ENCODE measurements at regions not wholly inside any gene's neighbourhood (a gene's known extent, or its start where the extent isn't known, plus 50 kb on each side); places are given as distances from the start of the nearest gene placed in this dataset.

GRCh38 chr1:204736836-204737235 is 51.3 kb upstream of the LRRN2 start:
- Mint-ChIP-seq H3K9me3 (peaks cover 4% of the 10 kb centered on the region), H3K27ac (ENCODE audit: low read depth) (no peak overlapping the region), H3K27me3 (peaks cover 67% of the 10 kb centered on the region), H3K4me1 (no peaks in the 10 kb centered on the region), H3K36me3 (ENCODE audit: insufficient read depth) (no peaks in the 10 kb centered on the region), H3K4me3 (no peak overlapping the region)
- ATAC-seq (replicated peaks; ENCODE audit: extremely low read depth, poor library complexity, severe bottlenecking) (no peak), DNase-seq (ENCODE audit: low spot score in 2 of 2) (no peak)

- no peak overlapping the region for H3K27ac Mint-ChIP-seq (ENCODE audit: low read depth)
- no peaks in the 10 kb centered on the region for H3K36me3 Mint-ChIP-seq (ENCODE audit: insufficient read depth)
- no peak for DNase-seq (ENCODE audit: low spot score in 2 of 2)
- peaks cover 4% of the 10 kb centered on the region for H3K9me3 Mint-ChIP-seq
- H3K4me1 Mint-ChIP-seq, result no peaks in the 10 kb centered on the region
- H3K27me3 Mint-ChIP-seq, result peaks cover 67% of the 10 kb centered on the region
- ATAC-seq (replicated peaks; ENCODE audit: extremely low read depth, poor library complexity, severe bottlenecking), result no peak
- no peak overlapping the region for H3K4me3 Mint-ChIP-seq
Measured at GRCh38 chr1:204738506-204738905, 53.0 kb upstream of the LRRN2 start.

- Mint-ChIP-seq H3K36me3 (ENCODE audit: insufficient read depth) (no peaks in the 10 kb centered on the region), H3K4me3 (no peak overlapping the region), H3K27me3 (peaks cover 76% of the 10 kb centered on the region), H3K27ac (ENCODE audit: low read depth) (no peak overlapping the region), H3K4me1 (no peaks in the 10 kb centered on the region), H3K9me3 (peaks cover 4% of the 10 kb centered on the region)
- DNase-seq (ENCODE audit: low spot score in 2 of 2) (no peak), ATAC-seq (replicated peaks; ENCODE audit: extremely low read depth, poor library complexity, severe bottlenecking) (no peak)
Measured at GRCh38 chr1:204740354-204740753, 54.8 kb upstream of the LRRN2 start.

GRCh38 chr1:204741440-204741839 is 55.9 kb upstream of the LRRN2 start:
- DNase-seq (ENCODE audit: low spot score in 2 of 2) (no peak), ATAC-seq (replicated peaks; ENCODE audit: extremely low read depth, poor library complexity, severe bottlenecking) (no peak)
- H3K36me3 Mint-ChIP-seq (ENCODE audit: insufficient read depth), result no peaks in the 10 kb centered on the region
- no peaks in the 10 kb centered on the region for H3K4me1 Mint-ChIP-seq
- no peak overlapping the region for H3K27ac Mint-ChIP-seq (ENCODE audit: low read depth)
- H3K9me3 Mint-ChIP-seq, result peaks cover 4% of the 10 kb centered on the region
- H3K27me3 Mint-ChIP-seq, result peaks cover 73% of the 10 kb centered on the region
- no peak overlapping the region for H3K4me3 Mint-ChIP-seq

- Mint-ChIP-seq H3K27ac (ENCODE audit: low read depth) (no peak overlapping the region), H3K27me3 (peaks cover 70% of the 10 kb centered on the region), H3K9me3 (no peaks in the 10 kb centered on the region), H3K36me3 (ENCODE audit: insufficient read depth) (no peaks in the 10 kb centered on the region), H3K4me3 (no peak overlapping the region), H3K4me1 (no peaks in the 10 kb centered on the region)
- DNase-seq (ENCODE audit: low spot score in 2 of 2), result no peak
- ATAC-seq (replicated peaks; ENCODE audit: extremely low read depth, poor library complexity, severe bottlenecking), result no peak
Measured at GRCh38 chr1:204742676-204743251, 57.2 kb upstream of the LRRN2 start.

- H3K27me3 Mint-ChIP-seq, result peaks cover 62% of the 10 kb centered on the region
- H3K4me1 Mint-ChIP-seq, result no peaks in the 10 kb centered on the region
- H3K27ac Mint-ChIP-seq (ENCODE audit: low read depth), result no peak overlapping the region
- no peak overlapping the region for H3K4me3 Mint-ChIP-seq
- H3K36me3 Mint-ChIP-seq (ENCODE audit: insufficient read depth), result no peaks in the 10 kb centered on the region
- ATAC-seq (replicated peaks; ENCODE audit: extremely low read depth, poor library complexity, severe bottlenecking) (no peak), DNase-seq (ENCODE audit: low spot score in 2 of 2) (no peak)
- H3K9me3 Mint-ChIP-seq, result no peaks in the 10 kb centered on the region
Measured at GRCh38 chr1:204744107-204744779, 58.7 kb upstream of the LRRN2 start.

- no peak overlapping the region for H3K4me3 Mint-ChIP-seq
- H3K27me3 Mint-ChIP-seq, result peaks cover 56% of the 10 kb centered on the region
- no peaks in the 10 kb centered on the region for H3K36me3 Mint-ChIP-seq (ENCODE audit: insufficient read depth)
- DNase-seq (ENCODE audit: low spot score in 2 of 2), result peak; percentile 19 to 25
- no peak overlapping the region for H3K27ac Mint-ChIP-seq (ENCODE audit: low read depth)
- no peak for ATAC-seq (replicated peaks; ENCODE audit: extremely low read depth, poor library complexity, severe bottlenecking)
- H3K4me1 Mint-ChIP-seq, result no peaks in the 10 kb centered on the region
- no peaks in the 10 kb centered on the region for H3K9me3 Mint-ChIP-seq
Measured at GRCh38 chr1:204746838-204747442, 61.4 kb upstream of the LRRN2 start.

- Mint-ChIP-seq H3K4me3 (no peak overlapping the region), H3K4me1 (no peaks in the 10 kb centered on the region), H3K27me3 (peaks cover 32% of the 10 kb centered on the region), H3K36me3 (ENCODE audit: insufficient read depth) (no peaks in the 10 kb centered on the region), H3K9me3 (no peaks in the 10 kb centered on the region), H3K27ac (ENCODE audit: low read depth) (no peak overlapping the region)
- ATAC-seq (replicated peaks; ENCODE audit: extremely low read depth, poor library complexity, severe bottlenecking) (no peak), DNase-seq (ENCODE audit: low spot score in 2 of 2) (no peak)
Measured at GRCh38 chr1:204751480-204751879, 65.9 kb upstream of the LRRN2 start.

- Mint-ChIP-seq H3K4me3 (no peak overlapping the region), H3K27me3 (peaks cover 26% of the 10 kb centered on the region), H3K27ac (ENCODE audit: low read depth) (no peak overlapping the region), H3K9me3 (no peaks in the 10 kb centered on the region), H3K4me1 (no peaks in the 10 kb centered on the region), H3K36me3 (ENCODE audit: insufficient read depth) (no peaks in the 10 kb centered on the region)
- ATAC-seq (replicated peaks; ENCODE audit: extremely low read depth, poor library complexity, severe bottlenecking) (no peak), DNase-seq (ENCODE audit: low spot score in 2 of 2) (no peak)
Measured at GRCh38 chr1:204751883-204752687, 66.5 kb upstream of the LRRN2 start.

GRCh38 chr1:204752688-204753040 is 67.1 kb upstream of the LRRN2 start:
- Mint-ChIP-seq H3K27ac (ENCODE audit: low read depth) (no peak overlapping the region), H3K4me3 (no peak overlapping the region), H3K9me3 (no peaks in the 10 kb centered on the region), H3K4me1 (no peaks in the 10 kb centered on the region), H3K36me3 (ENCODE audit: insufficient read depth) (no peaks in the 10 kb centered on the region), H3K27me3 (peaks cover 26% of the 10 kb centered on the region)
- ATAC-seq (replicated peaks; ENCODE audit: extremely low read depth, poor library complexity, severe bottlenecking), result no peak
- no peak for DNase-seq (ENCODE audit: low spot score in 2 of 2)

- H3K4me3 Mint-ChIP-seq, result no peak overlapping the region
- no peak overlapping the region for H3K27ac Mint-ChIP-seq (ENCODE audit: low read depth)
Measured at GRCh38 chr1:204754821-204755220, 69.3 kb upstream of the LRRN2 start.

GRCh38 chr1:204756349-204756748 is 70.8 kb upstream of the LRRN2 start:
- Mint-ChIP-seq H3K27me3 (peaks cover 39% of the 10 kb centered on the region), H3K9me3 (no peaks in the 10 kb centered on the region)

More at GRCh38 chr1:204754821-204755220, 69.3 kb upstream of the LRRN2 start:
- ATAC-seq (replicated peaks; ENCODE audit: extremely low read depth, poor library complexity, severe bottlenecking) (no peak), DNase-seq (ENCODE audit: low spot score in 2 of 2) (no peak)
- H3K4me1 Mint-ChIP-seq, result no peaks in the 10 kb centered on the region
- H3K36me3 Mint-ChIP-seq (ENCODE audit: insufficient read depth), result no peaks in the 10 kb centered on the region
- no peaks in the 10 kb centered on the region for H3K9me3 Mint-ChIP-seq
- H3K27me3 Mint-ChIP-seq, result peaks cover 34% of the 10 kb centered on the region

More at GRCh38 chr1:204756349-204756748, 70.8 kb upstream of the LRRN2 start:
- no peaks in the 10 kb centered on the region for H3K4me1 Mint-ChIP-seq
- no peaks in the 10 kb centered on the region for H3K36me3 Mint-ChIP-seq (ENCODE audit: insufficient read depth)
- no peak overlapping the region for H3K4me3 Mint-ChIP-seq
- DNase-seq (ENCODE audit: low spot score in 2 of 2) (no peak), ATAC-seq (replicated peaks; ENCODE audit: extremely low read depth, poor library complexity, severe bottlenecking) (no peak)
- no peak overlapping the region for H3K27ac Mint-ChIP-seq (ENCODE audit: low read depth)
